COLO829 (cell line): ENCODE measurements at regions not wholly inside any gene's neighbourhood (a gene's known extent, or its start where the extent isn't known, plus 50 kb on each side); places are given as distances from the start of the nearest gene placed in this dataset.
"Not testable (repeated sequence)": the region's sequence is repeated elsewhere in the genome, so short reads cannot be mapped to it uniquely, and the experiment has no call there.

Source experiments
- DNase-seq: peaks from one replicate; pipeline ENCODE4 v3.0.0; 2012; ENCODE audit warnings: low spot score

DNA sequence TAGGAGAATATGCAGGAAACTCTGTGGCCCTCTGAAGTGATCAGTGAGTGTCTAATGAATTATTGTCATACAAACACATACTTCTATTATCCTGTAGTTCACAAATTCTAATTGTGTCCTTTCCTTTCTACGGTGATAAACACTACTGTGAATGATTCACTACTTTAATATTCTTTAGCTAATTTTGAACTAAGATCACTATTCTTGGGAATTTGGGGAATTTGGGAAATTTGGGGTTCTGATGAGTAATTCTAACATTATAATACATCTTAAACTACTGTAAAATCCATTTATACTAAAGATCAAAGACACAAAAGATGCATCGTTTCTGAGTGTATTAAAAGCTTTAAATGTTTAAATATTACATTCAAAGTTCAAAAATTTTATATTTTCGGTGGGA lies 1287.2 kb upstream of the CITED2 start:
- no peak for DNase-seq

DNA sequence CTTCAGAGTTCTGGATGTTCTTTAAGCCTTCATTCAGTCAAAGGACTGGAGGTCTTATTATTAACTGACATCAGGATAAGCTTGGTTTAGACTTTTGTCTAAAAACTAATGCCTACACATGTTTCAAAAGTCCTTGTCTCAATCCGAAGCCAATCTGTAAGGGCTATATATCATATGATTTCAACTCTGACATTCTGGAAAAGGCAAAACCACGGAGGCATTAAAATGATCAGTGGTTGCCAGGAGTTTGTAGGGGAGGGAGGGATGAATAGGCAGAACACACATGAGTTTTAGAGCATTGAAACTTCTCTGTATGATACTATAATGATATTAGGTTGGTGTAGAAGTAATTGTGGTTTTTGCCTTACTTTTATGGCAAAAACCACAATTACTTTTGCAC lies 1285.8 kb upstream of the CITED2 start:
- DNase-seq, result no peak

- DNase-seq, result no peak
Observed at GRCh38 chr6:140653972-140654371, 1279.5 kb upstream of the CITED2 start.

- DNase-seq, result no peak
Observed at GRCh38 chr6:140653506-140653905, 1279.1 kb upstream of the CITED2 start.

- DNase-seq, result not testable (repeated sequence)
Observed at GRCh38 chr6:140649502-140649901, 1275.1 kb upstream of the CITED2 start.

- DNase-seq, result not testable (repeated sequence)
Observed at GRCh38 chr6:140647322-140647721, 1272.9 kb upstream of the CITED2 start.

DNA sequence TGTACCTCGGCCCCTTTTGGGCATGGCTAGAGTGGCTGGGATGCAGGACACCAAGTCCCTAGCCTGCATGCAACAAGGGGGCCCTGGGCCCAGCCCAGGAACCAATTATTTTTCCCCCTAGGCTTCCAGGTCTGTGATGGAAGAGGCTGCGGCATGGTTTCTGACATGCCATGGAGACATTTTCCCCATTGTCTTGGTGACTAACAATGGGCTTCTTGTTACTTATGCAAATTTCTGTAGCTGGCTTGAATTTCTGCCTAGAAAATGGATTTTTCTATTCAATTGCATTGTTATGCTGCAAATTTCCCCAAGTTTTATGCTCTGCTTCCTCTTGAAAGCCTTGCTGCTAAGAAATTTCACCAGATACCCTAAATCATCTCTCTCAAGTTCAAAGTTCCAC lies 1269.6 kb upstream of the CITED2 start:
- no peak for DNase-seq

DNA sequence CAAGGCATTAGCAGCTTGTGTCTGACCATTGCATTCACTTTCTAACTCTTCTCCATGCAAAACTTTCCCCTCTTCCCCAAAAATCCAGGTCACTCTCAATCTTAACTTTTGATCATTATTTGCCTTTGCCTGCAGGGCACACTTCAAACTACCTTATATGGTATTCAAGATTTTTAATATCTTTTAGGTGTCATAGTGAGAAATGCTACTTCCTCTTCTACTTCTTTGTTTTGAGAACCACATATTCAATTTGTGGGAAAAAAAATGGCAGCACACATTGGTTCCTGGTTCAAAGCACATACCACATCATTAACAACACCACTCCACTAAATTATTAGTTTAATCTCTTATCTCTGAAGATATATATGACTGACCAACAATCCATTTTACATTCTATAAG lies 1267.0 kb upstream of the CITED2 start:
- no peak for DNase-seq

- no peak for DNase-seq
Observed at GRCh38 chr6:140636908-140637402, 1262.5 kb upstream of the CITED2 start.

- no peak for DNase-seq
Observed at GRCh38 chr6:140636271-140636907, 1261.9 kb upstream of the CITED2 start.

DNA sequence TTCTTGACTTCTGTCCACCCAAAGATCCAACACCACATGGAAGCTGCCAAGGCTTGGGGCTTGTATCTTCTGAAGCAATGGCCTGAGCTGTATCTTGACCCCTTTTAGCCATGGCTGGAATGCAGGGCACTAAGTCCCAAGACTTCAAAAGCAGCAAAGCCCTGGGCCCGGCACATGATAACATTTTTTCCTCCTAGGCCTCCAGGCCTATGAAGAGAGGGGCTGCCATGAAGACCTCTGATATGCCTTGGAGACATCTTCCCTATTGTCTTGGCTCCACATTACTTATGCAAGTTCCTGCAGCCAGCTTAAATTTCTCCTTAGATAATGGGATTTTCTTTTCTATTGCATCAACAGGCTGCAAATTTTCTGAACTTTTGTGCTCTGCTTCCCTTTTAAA lies 1252.6 kb upstream of the CITED2 start:
- no peak for DNase-seq

DNA sequence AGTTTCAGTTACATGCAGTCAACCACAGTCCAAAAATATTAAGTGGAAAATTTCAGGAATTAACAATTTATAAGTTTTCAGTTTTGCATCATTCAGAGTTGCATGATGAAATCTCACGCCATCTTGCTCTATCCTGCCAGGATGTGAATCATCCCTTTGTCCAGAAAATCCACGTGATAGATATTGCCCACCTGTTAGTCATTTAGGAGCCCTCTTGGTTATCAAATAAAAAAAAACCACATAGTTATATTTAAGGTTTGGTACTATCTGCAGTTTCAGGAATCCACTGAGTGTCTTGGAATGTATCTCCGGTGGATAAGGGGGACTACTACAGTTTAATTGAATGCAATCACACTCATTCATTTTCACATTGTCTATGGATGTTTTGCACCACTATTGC lies 1249.0 kb upstream of the CITED2 start:
- DNase-seq, result no peak

DNA sequence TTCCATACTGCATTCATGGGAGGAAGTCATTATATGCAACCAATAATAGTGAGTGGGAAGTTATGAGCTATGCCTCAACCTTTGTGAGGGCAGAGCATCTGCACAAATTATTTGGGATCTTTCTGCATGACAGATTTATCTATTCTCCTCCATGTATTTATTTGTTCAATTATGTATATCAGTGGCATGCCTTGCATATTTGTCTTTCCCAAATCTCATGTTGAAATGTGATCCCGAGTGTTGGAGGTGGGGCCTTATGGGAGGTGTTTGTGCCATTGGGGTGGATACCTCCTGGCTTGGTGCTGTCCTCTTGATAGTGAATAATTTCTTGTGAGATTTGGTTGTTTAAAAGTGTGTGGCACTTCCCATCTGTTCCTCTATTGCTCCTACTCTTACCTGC lies 1246.0 kb upstream of the CITED2 start:
- DNase-seq, result no peak

- no peak for DNase-seq
Observed at GRCh38 chr6:140609956-140610355, 1235.5 kb upstream of the CITED2 start.

- no peak for DNase-seq
Observed at GRCh38 chr6:140609321-140609720, 1234.9 kb upstream of the CITED2 start.

- DNase-seq, result no peak
Observed at GRCh38 chr6:140604786-140605185, 1230.3 kb upstream of the CITED2 start.

- DNase-seq, result no peak
Observed at GRCh38 chr6:140602431-140603248, 1228.2 kb upstream of the CITED2 start.

DNA sequence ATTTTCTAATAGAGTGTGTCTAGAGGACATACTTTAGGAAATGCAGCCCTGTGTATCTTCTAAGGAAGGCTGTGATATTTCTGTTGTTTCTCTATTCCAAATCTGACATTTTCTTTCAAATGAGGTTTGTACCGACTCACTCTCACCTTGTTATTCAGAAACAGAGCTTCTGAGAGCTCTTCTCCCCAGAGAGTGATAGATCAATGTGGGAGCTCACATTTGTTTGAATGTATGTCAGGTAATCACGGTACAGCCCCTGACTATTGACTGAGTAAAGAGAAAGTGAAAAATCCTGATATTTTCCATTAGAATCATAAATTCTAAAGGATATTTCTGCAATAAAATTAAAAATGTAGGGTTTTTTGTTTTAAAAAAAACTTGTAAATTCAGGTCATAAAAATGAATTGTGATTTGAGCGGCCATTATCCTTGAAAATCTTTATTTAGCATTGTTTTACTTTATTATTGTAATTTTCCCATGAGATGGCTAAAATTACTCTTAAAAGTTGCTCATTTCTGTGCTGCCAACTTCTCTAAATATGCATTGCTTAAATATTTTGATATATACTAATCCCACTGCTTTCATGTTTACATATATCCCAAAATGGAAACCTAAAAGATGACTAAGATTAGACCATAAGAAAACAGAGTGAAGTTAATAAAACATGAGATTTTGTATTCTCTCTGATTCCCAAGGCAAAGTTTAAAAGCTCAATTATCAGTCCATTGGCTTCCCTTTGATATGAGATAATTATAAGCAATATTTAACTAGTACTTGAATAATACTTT lies 1226.8 kb upstream of the CITED2 start:
- DNase-seq, result no peak

GRCh38 chr6:140599916-140600315 lies 1225.5 kb upstream of the CITED2 start:
- no peak for DNase-seq

GRCh38 chr6:140597181-140597580 lies 1222.7 kb upstream of the CITED2 start:
- DNase-seq, result no peak

GRCh38 chr6:140594806-140595128 lies 1220.3 kb upstream of the CITED2 start:
- no peak for DNase-seq

DNA sequence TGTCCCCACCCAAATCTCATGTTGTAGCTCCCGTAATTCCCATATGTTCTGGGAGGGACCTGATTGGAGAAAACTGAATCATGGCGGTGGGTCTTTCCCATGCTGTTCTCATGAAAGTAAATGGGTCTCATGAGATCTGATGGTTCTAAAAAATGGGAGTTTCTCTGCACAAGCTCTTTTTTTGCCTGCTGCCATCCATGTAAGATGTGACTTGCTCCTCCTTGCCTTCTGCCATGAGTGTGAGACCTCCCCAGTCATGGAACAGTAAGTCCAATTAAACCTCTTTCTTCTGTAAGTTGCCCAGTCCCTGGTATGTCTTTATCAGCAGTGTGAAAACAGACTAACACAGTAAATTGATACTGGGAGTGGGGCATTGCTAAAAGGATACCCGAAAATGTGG lies 1218.4 kb upstream of the CITED2 start:
- no peak for DNase-seq

GRCh38 chr6:140590641-140591040 lies 1216.2 kb upstream of the CITED2 start:
- no peak for DNase-seq
